RWPE1 (cell line): ENCODE measurements at regions not wholly inside any gene's neighbourhood (a gene's known extent, or its start where the extent isn't known, plus 50 kb on each side); places are given as distances from the start of the nearest gene placed in this dataset.
"Not testable (repeated sequence)": the region's sequence is repeated elsewhere in the genome, so short reads cannot be mapped to it uniquely, and the experiment has no call there.

Experiments used
- CTCF ChIA-PET: fragments of 350-600 bp; sonication (Branson Sonifier 250); formaldehyde crosslinking; extraction: SDS; loops from one replicate; lab custom pipeline; 2021; lab: Yijun Ruan, JAX
- POLR2A ChIA-PET: fragments of 400-600 bp; formaldehyde crosslinking; extraction: SDS; loops from one replicate; lab custom pipeline; 2020; ENCODE audit warnings: antibody characterized with exemption; ENCODE audit not compliant: low non-redundant PET; lab: Yijun Ruan, JAX
- DNase-seq: peaks from one replicate; pipeline ENCODE4 v3.0.0; 2012; ENCODE audit warnings: low spot score
- H3K27ac ChIP-seq: fragments of 450-650 bp; 2 replicates; pipeline ENCODE4 v1.5.1; 2017
- CTCF ChIP-seq: fragments of 450-650 bp; conservative IDR thresholded peaks from 2 replicates; pipeline ENCODE4 v1.5.1; 2017; ENCODE audit warnings: low read depth, mild to moderate bottlenecking

DNA sequence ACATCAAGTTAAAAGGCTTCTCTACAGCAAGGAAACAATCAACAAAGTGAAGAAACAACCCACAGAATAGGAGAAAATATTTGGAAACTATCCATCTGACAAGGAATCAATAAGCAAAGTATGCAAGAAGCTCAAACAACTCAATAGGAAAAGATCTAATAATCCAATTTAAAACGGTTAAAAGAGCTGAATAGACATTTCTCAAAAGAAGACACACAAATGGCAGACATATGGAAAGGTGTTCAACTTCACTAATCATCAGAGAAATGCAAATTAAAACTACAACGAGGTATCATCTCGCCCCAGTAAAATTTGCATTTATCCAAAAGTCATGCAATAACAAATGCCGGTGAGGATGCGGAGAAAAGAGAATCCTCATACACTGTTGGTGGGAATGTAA, 82.2 kb upstream of the NECTIN3 start:
- POLR2A ChIA-PET: no interaction called here
- CTCF ChIA-PET: no interaction called here
- no peak overlapping the region for H3K27ac ChIP-seq
- no peak for TF ChIP-seq CTCF
- DNase-seq: no peak

DNA sequence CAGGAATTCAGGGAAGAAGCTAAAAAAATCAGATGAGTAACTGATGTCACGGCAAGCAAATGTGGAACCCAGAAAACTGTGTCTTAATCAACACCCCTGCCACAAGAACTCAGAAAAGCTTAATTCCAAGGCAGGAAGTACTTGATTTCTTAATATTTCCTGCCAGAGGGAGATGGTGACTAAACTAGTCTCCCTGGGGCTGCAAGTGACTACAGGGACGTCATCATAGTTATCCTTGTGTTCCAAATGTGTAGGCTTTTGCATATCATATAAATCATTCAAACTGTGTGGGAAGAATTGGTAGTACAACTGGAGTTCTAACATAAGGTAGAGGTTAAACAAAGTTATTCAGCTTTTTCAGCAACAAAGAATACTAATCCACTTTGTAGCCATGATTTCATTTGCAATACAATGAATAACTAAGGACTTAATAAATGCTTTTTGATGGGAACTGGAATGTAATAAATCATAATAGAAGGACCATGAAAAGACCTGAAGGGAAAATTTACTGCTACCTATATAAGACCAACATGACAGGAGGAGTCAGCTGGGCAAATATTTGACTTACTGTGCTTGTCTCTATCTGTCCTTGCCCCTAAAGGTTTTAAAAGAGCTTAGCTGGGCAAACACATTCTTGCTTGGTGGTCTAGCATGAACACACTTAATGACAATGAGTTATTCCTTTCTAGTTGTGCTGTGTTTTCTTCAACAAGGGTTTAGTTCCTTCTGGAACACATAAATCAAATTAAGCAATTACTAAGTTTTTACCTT, 76.0 kb upstream of the NECTIN3 start:
- no peak for DNase-seq
- ChIA-PET POLR2A (no interaction called here), CTCF (no interaction called here)
- H3K27ac ChIP-seq: no peak overlapping the region
- no peak for TF ChIP-seq CTCF

DNA sequence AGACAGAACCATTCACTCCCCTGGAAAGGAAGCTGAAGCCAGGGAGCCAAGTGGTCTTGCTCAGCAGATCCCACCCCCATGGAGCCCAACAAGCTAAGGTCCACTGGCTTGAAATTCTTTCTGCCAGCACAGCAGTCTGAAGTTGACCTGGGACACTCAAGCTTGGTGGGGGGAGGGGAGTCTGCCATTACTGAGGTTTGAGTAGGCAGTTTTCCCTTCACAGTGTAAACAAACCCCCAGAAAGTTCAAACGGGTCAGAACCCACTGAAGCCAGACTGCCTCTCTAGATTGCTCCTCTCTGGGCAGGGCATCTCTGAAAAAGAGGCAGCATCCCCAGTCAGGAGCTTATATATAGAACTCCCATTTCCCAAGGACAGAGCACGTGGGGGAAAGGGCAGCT, 72.8 kb upstream of the NECTIN3 start:
- H3K27ac ChIP-seq, DNase-seq, POLR2A ChIA-PET: not testable (repeated sequence)
- CTCF ChIA-PET: interaction anchor here (1.0 kb wide), 1 partner anchor 117 kb away, joined by 3 read pairs; no protein-coding TSS in a partner anchor

DNA sequence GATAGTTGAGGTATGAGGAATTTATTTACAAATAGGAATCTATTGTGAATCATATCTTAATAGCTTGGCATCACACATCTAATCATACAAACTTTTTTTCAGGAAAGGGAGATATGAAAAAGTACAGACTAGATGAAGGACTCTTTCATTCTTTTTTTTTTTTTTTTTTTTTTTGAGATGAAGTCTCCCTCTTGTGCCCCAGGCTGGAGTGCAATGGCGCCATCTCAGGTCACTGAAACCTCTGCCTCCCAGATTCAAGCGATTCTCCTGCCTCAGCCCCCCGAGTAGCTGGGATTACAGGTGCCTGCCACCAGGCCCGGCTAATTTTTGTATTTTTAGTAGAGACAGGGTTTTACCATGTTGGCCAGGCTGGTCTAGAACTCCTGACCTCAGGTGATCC, 65.1 kb upstream of the NECTIN3 start:
- CTCF ChIA-PET: interaction anchor here (0.6 to 0.7 kb wide), 4 partner anchors 34 to 1764 kb away, joined by 3 to 6 read pairs (median 4); no protein-coding TSS in a partner anchor
- H3K27ac ChIP-seq, POLR2A ChIA-PET, DNase-seq: not testable (repeated sequence)

- ChIA-PET POLR2A (no interaction called here), CTCF (interaction anchor here (0.6 kb wide), 1 partner anchor 66 kb away, joined by 3 read pairs; no protein-coding TSS in a partner anchor)
- DNase-seq: no peak
- TF ChIP-seq CTCF: no peak
- H3K27ac ChIP-seq: no peak overlapping the region
These were observed 59.0 kb upstream of the NECTIN3 start for GRCh38 chr3:111012388-111013248.
